CD4-positive, alpha-beta T cell (primary cell): ENCODE measurements at regions not wholly inside any gene's neighbourhood (a gene's known extent, or its start where the extent isn't known, plus 50 kb on each side); places are given as distances from the start of the nearest gene placed in this dataset.

Experiments
- ATAC-seq: fragments of 200-7000 bp; cut with Tn5 transposase; one replicate; pipeline ENCODE4 v1.10.0; 2022; ENCODE audit warnings: mild to moderate bottlenecking; ENCODE audit not compliant: poor library complexity
- CTCF ChIA-PET: fragments of 350-600 bp; sonication (Branson Sonifier 250); formaldehyde crosslinking; loops from one replicate; lab custom pipeline; 2021; ENCODE audit warnings: antibody characterized with exemption, inconsistent platforms; lab: Charles Lee
- POLR2A ChIA-PET: fragments of 350-600 bp; sonication (Branson Sonifier 250); formaldehyde crosslinking; loops from one replicate; lab custom pipeline; 2021; ENCODE audit warnings: antibody characterized with exemption, inconsistent platforms; lab: Charles Lee
- DNase-seq, 14 experiments: peaks; one replicate each; pipeline ENCODE4 v3.0.0-alpha.2; 2013 to 2020; ENCODE audit warnings: mixed read lengths in 2 of 14
- H3K27ac ChIP-seq, 2 donors: one replicate each; pipeline versions ENCODE4 v1.5.1 to v1.7.0; 2013; ENCODE audit warnings: low read length in 2 of 2, low read depth in 1 of 2, mild to moderate bottlenecking in 1 of 2
- H3K27me3 ChIP-seq, 2 experiments: 1 replicate in 1 of 2; 2 replicates in 1 of 2; pipeline versions ENCODE4 v1.6.1 to v1.7.0; 2013; ENCODE audit warnings: low read length in 2 of 2, control low read depth in 1 of 2, mild to moderate bottlenecking in 1 of 2, moderate library complexity in 1 of 2; ENCODE audit not compliant: insufficient read depth in 2 of 2, control insufficient read depth in 1 of 2
- H3K36me3 ChIP-seq: one replicate; pipeline ENCODE4 v1.6.1; 2013; ENCODE audit warnings: low read length, control low read depth; ENCODE audit not compliant: insufficient read depth
- H3K4me1 ChIP-seq: one replicate; pipeline ENCODE4 v1.6.1; 2013; ENCODE audit warnings: low read length, control low read depth; ENCODE audit not compliant: insufficient read depth
- H3K4me3 ChIP-seq: one replicate; pipeline ENCODE4 v1.5.1; 2013; ENCODE audit warnings: mild to moderate bottlenecking, low read length, moderate library complexity
- H3K9me3 ChIP-seq, 2 experiments: 1 replicate in 1 of 2; 2 replicates in 1 of 2; pipeline versions ENCODE4 v1.6.1 to v1.7.0; 2013; ENCODE audit warnings: low read length in 2 of 2, mild to moderate bottlenecking in 2 of 2, control low read depth in 1 of 2, moderate library complexity in 1 of 2; ENCODE audit not compliant: control insufficient read depth in 1 of 2, insufficient read depth in 1 of 2
- H3K27ac Mint-ChIP-seq: one replicate; pipeline ENCODE4 v1.8.0; 2020; ENCODE audit warnings: mixed read lengths
- H3K27me3 Mint-ChIP-seq: one replicate; pipeline ENCODE4 v1.8.0; 2021; ENCODE audit warnings: mixed read lengths
- H3K36me3 Mint-ChIP-seq: one replicate; pipeline ENCODE4 v1.8.0; 2021; ENCODE audit warnings: low read depth, mixed read lengths
- H3K4me1 Mint-ChIP-seq: one replicate; pipeline ENCODE4 v1.8.0; 2021; ENCODE audit warnings: low read depth, mixed read lengths
- H3K4me3 Mint-ChIP-seq: one replicate; pipeline ENCODE4 v1.8.0; 2020; ENCODE audit warnings: mild to moderate bottlenecking, mixed read lengths
- H3K9me3 Mint-ChIP-seq: one replicate; pipeline ENCODE4 v1.8.0; 2020; ENCODE audit warnings: mixed read lengths
- CTCF ChIP-seq: fragments of 200-600 bp; IDR thresholded peaks from one replicate; pipeline ENCODE4 v1.8.0; 2022; ENCODE audit warnings: antibody characterized with exemption, mild to moderate bottlenecking
- intact Hi-C, 2 experiments: fragments of 100-400 bp; cut with DNase I in 1 of 2; cut with micrococcal nuclease in 1 of 2; formaldehyde crosslinking; loops; one replicate each; pipeline versions ENCODE4 v1.15.1 to v1.9.0; 2023 to 2025; cut with DNase I, micrococcal nuclease

- ATAC-seq (no peak), DNase-seq (no peak)
- Mint-ChIP-seq H3K27ac (no peak overlapping the region), H3K4me1 (peaks cover 16% of the 10 kb centered on the region), H3K36me3 (no peaks in the 10 kb centered on the region), H3K27me3 (peaks cover 9% of the 10 kb centered on the region), H3K9me3 (no peaks in the 10 kb centered on the region), H3K4me3 (no peak overlapping the region)
- H3K27me3 ChIP-seq, result peaks cover 4 to 15% of the 10 kb centered on the region in 2 experiments
- H3K9me3 ChIP-seq, result no peaks in the 10 kb centered on the region
- ChIA-PET POLR2A (no interaction called here), CTCF (interaction anchor here (0.9 kb wide), 1 partner anchor 10 kb away, joined by 3 read pairs; no protein-coding TSS in a partner anchor)
- no peak overlapping the region for H3K4me3 ChIP-seq
- no peaks in the 10 kb centered on the region for H3K4me1 ChIP-seq
- no peaks in the 10 kb centered on the region for H3K36me3 ChIP-seq
- H3K27ac ChIP-seq, result no peak overlapping the region
- intact Hi-C loops, result no loop called here
- no peak for TF ChIP-seq CTCF
These were observed 53.8 kb upstream of the CORO2B start for GRCh38 chr15:68524753-68525584.

GRCh38 chr15:68525815-68526214 lies 53.0 kb upstream of the CORO2B start:
- intact Hi-C loops, result no loop called here
- no peak for TF ChIP-seq CTCF
- Histone ChIP-seq H3K36me3 (no peaks in the 10 kb centered on the region), H3K9me3 (no peaks in the 10 kb centered on the region), H3K4me1 (no peaks in the 10 kb centered on the region), H3K4me3 (no peak overlapping the region), H3K27ac (no peak overlapping the region), H3K27me3 (peaks cover 4 to 15% of the 10 kb centered on the region in 2 experiments)
- Mint-ChIP-seq H3K27me3 (peaks cover 9% of the 10 kb centered on the region), H3K27ac (no peak overlapping the region), H3K9me3 (peaks cover 1% of the 10 kb centered on the region), H3K4me3 (no peak overlapping the region), H3K4me1 (peaks cover 16% of the 10 kb centered on the region), H3K36me3 (no peaks in the 10 kb centered on the region)
- ChIA-PET POLR2A (no interaction called here), CTCF (interaction anchor here (0.9 kb wide), 1 partner anchor 9 kb away, joined by 3 read pairs; no protein-coding TSS in a partner anchor)
- DNase-seq (no peak), ATAC-seq (no peak)

- CTCF ChIA-PET, result interaction anchor here (0.9 kb wide), 1 partner anchor 8 kb away, joined by 3 read pairs; no protein-coding TSS in a partner anchor
- Histone ChIP-seq H3K4me1 (no peaks in the 10 kb centered on the region), H3K9me3 (peaks cover under 1 to 4% of the 10 kb centered on the region in 2 experiments), H3K27ac (no peak overlapping the region), H3K27me3 (peaks cover 4 to 15% of the 10 kb centered on the region in 2 experiments), H3K4me3 (no peak overlapping the region), H3K36me3 (no peaks in the 10 kb centered on the region)
- Mint-ChIP-seq H3K27me3 (peaks cover 9% of the 10 kb centered on the region), H3K9me3 (peaks cover 2% of the 10 kb centered on the region), H3K27ac (no peak overlapping the region), H3K36me3 (no peaks in the 10 kb centered on the region), H3K4me1 (peaks cover 16% of the 10 kb centered on the region), H3K4me3 (no peak overlapping the region)
- ATAC-seq (no peak), DNase-seq (no peak)
- POLR2A ChIA-PET, result no interaction called here
- intact Hi-C loops, result no loop called here
- no peak for TF ChIP-seq CTCF
These were observed 52.5 kb upstream of the CORO2B start for GRCh38 chr15:68526269-68526668.
